D721Med (cell line): ENCODE measurements at regions not wholly inside any gene's neighbourhood (a gene's known extent, or its start where the extent isn't known, plus 50 kb on each side); places are given as distances from the start of the nearest gene placed in this dataset.
"Not testable (repeated sequence)": the region's sequence is repeated elsewhere in the genome, so short reads cannot be mapped to it uniquely, and the experiment has no call there.

Experiments used
- DNase-seq: peaks from one replicate; pipeline ENCODE4 v3.0.0; 2011; ENCODE audit warnings: low spot score; ENCODE audit not compliant: insufficient read length
- FAIRE-seq: peaks from 2 replicates; lab custom pipeline; 2011; peaks lifted over from hg19 to GRCh38; lab: Jason Lieb, UNC
- CTCF ChIP-seq: IDR thresholded peaks from 2 replicates; pipeline ENCODE4 v1.5.1; 2012; ENCODE audit warnings: mild to moderate bottlenecking, control low read depth; ENCODE audit not compliant: insufficient read depth; ENCODE audit errors: missing control alignments

GRCh38 chr6:27591699-27592480 is 119.0 kb upstream of the ZNF184 start:
- peak; percentile 66 for FAIRE-seq
- no peak for TF ChIP-seq CTCF
- DNase-seq: no peak

DNA sequence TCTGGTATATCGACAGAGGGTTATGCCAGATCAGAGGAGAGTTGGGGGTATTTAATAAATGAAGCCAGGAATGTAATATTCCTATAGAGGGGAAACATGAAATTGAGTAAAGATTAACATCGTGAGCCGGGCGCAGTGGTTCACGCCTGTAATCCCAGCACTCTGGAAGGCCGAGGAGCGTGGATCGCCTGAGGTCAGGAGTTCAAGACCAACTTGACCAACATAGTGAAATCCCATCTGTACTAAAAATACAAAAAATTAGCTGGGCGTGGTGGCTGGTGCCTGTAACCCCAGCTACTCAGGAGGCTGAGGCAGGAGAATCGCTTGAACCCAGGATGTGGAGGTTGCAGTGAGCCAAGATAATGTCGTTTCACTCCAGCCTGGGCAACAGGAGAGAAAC is 112.4 kb upstream of the ZNF184 start:
- not testable (repeated sequence) for DNase-seq, FAIRE-seq

GRCh38 chr6:27584326-27584725 is 111.4 kb upstream of the ZNF184 start:
- no peak for DNase-seq
- no peak for TF ChIP-seq CTCF
- FAIRE-seq: no peak

GRCh38 chr6:27582928-27583725 is 110.2 kb upstream of the ZNF184 start:
- no peak for FAIRE-seq
- TF ChIP-seq CTCF: no peak
- no peak for DNase-seq

- FAIRE-seq (no peak), DNase-seq (no peak)
- TF ChIP-seq CTCF: no peak
These were observed 107.1 kb upstream of the ZNF184 start for GRCh38 chr6:27579973-27580372.

GRCh38 chr6:27577922-27578321 is 105.0 kb upstream of the ZNF184 start:
- no peak for TF ChIP-seq CTCF
- FAIRE-seq: no peak
- DNase-seq: no peak

DNA sequence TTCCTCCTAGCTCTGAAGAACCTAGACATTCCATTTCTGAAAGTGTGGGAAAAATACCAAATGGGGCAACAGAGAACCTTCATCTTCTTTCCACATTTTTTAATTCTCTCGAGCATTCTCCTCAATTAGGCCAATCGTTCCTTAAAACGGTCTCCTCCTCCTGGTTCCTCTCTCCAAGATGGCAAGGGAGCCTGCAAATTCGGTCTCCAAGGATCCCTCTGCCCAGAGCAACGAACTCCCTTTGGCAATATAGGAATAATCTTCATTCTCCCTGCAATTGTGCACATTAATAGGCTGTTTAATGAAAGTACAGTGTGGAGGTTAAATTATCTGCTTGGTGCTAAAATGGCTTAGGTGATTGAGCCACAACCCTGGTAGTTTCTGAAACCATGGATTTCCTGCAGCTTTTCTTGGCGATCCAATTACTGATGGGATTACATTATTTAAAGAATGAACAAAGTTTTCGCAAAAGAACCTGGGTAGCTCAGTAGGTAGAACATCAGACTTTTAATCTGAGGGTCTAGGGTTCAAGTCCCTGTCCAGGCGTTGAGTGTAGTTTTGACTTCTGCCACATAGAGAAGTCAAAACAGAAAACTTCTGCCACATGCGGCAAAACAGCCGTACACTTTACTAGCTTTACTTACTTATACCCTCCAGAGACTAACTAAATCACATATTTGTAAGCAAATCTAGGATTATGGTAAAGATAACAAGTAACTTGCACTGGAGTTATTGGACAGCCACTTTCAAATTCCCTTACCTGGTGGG is 102.9 kb upstream of the ZNF184 start:
- DNase-seq (no peak), FAIRE-seq (no peak)
- TF ChIP-seq CTCF: no peak
